Stomach (tissue), 4 donors: ENCODE measurements at regions not wholly inside any gene's neighbourhood (a gene's known extent, or its start where the extent isn't known, plus 50 kb on each side); places are given as distances from the start of the nearest gene placed in this dataset.

Source experiments
- CTCF ChIP-seq, 7 experiments: fragments of 450-650 bp in 4 of 7; fragments of 200-600 bp in 3 of 7; sonication (generic) in 3 of 7; IDR thresholded peaks; one replicate each; pipeline ENCODE4 v1.5.1; 2016 to 2019; ENCODE audit warnings: antibody characterized with exemption in 7 of 7, control low read depth in 2 of 7, mild to moderate bottlenecking in 1 of 7
- POLR2A ChIP-seq, 4 donors: fragments of 450-650 bp; IDR thresholded peaks; one replicate each; pipeline ENCODE4 v1.6.1; 2016; ENCODE audit warnings: antibody characterized with exemption in 4 of 4, control low read depth in 2 of 4, mild to moderate bottlenecking in 1 of 4, moderate library complexity in 1 of 4

GRCh38 chr4:55184600-55185523, 59.5 kb upstream of the KDR start:
- TF ChIP-seq CTCF (IDR thresholded peaks at IDR 0.05) (peak in 2 of 7 experiments; percentile 8 to 19), POLR2A (IDR thresholded peaks at IDR 0.05) (no peak)
